H1 (cell line): ENCODE measurements at regions not wholly inside any gene's neighbourhood (a gene's known extent, or its start where the extent isn't known, plus 50 kb on each side); places are given as distances from the start of the nearest gene placed in this dataset.

Source experiments
- CEBPB ChIP-seq: IDR thresholded peaks from 2 replicates; pipeline ENCODE4 v1.6.1; 2012; ENCODE audit warnings: low read depth, low read length
- RXRA ChIP-seq: IDR thresholded peaks from 2 replicates; pipeline ENCODE4 v1.6.1; 2011; ENCODE audit warnings: low read depth, mild to moderate bottlenecking, low read length, moderate library complexity; ENCODE audit not compliant: insufficient read depth

- TF ChIP-seq RXRA (no peak), CEBPB (no peak)
Observed at GRCh38 chr11:24093375-24093774, 403.5 kb upstream of the LUZP2 start (continued).
